GM23338 (cell line): ENCODE measurements at regions not wholly inside any gene's neighbourhood (a gene's known extent, or its start where the extent isn't known, plus 50 kb on each side); places are given as distances from the start of the nearest gene placed in this dataset.

Source experiments
- ATAC-seq: fragments of 200-7000 bp; cut with Tn5 transposase; 3 replicates; pipeline ENCODE4 v1.9.1; 2020
- DNase-seq: peaks from one replicate; pipeline ENCODE4 v3.0.0-alpha.2; 2015; ENCODE audit warnings: low spot score
- H2AFZ ChIP-seq: fragments of 200-600 bp; sonication (generic); 2 replicates; pipeline ENCODE4 v1.8.0; 2016; ENCODE audit warnings: antibody characterized with exemption, mild to moderate bottlenecking, moderate library complexity
- H3F3A ChIP-seq: fragments of 200-600 bp; sonication (generic); replicated peaks from 2 replicates; pipeline ENCODE4 v1.8.0; 2017; ENCODE audit warnings: antibody characterized with exemption, mixed run types, low read depth
- H3K27ac ChIP-seq: fragments of 200-600 bp; sonication (generic); 2 replicates; pipeline ENCODE4 v1.6.1; 2016; ENCODE audit warnings: low read depth
- H3K27me3 ChIP-seq: fragments of 200-600 bp; sonication (generic); 2 replicates; pipeline ENCODE4 v1.8.0; 2016; ENCODE audit warnings: mild to moderate bottlenecking, mixed run types, moderate library complexity; ENCODE audit not compliant: insufficient read depth
- H3K36me3 ChIP-seq: fragments of 200-600 bp; sonication (generic); 2 replicates; pipeline ENCODE4 v1.8.0; 2016; ENCODE audit warnings: mild to moderate bottlenecking; ENCODE audit not compliant: insufficient read depth
- H3K4me1 ChIP-seq: fragments of 200-600 bp; sonication (generic); 2 replicates; pipeline ENCODE4 v1.8.0; 2016; ENCODE audit warnings: mild to moderate bottlenecking, moderate library complexity; ENCODE audit not compliant: insufficient read depth
- H3K4me2 ChIP-seq: fragments of 200-600 bp; sonication (generic); 2 replicates; pipeline ENCODE4 v1.7.1; 2017; ENCODE audit warnings: mixed run types
- H3K4me3 ChIP-seq: fragments of 200-600 bp; sonication (generic); 2 replicates; pipeline ENCODE4 v1.6.1; 2016; ENCODE audit warnings: mixed run types
- H3K79me2 ChIP-seq: fragments of 200-600 bp; sonication (generic); replicated peaks from 2 replicates; pipeline ENCODE4 v1.8.0; 2017; ENCODE audit warnings: mild to moderate bottlenecking; ENCODE audit not compliant: insufficient read depth
- H3K9me2 ChIP-seq: fragments of 200-600 bp; sonication (generic); 2 replicates; pipeline ENCODE4 v1.8.0; 2017; ENCODE audit not compliant: insufficient read depth
- H4K20me1 ChIP-seq: fragments of 200-600 bp; sonication (generic); replicated peaks from 2 replicates; pipeline ENCODE4 v1.8.0; 2017; ENCODE audit warnings: mild to moderate bottlenecking; ENCODE audit not compliant: insufficient read depth
- H3K27ac Mint-ChIP-seq: 2 replicates; pipeline ENCODE4 v1.8.0; 2020; ENCODE audit warnings: inconsistent platforms, mild to moderate bottlenecking, moderate library complexity, mixed read lengths
- H3K27me3 Mint-ChIP-seq: 3 replicates; pipeline ENCODE4 v1.8.0; 2022; ENCODE audit warnings: low read depth, mild to moderate bottlenecking, moderate library complexity, mixed read lengths, inconsistent platforms; ENCODE audit not compliant: insufficient read depth, poor library complexity
- H3K36me3 Mint-ChIP-seq: 3 replicates; pipeline ENCODE4 v1.8.0; 2021; ENCODE audit warnings: low read depth, mild to moderate bottlenecking, inconsistent platforms, moderate library complexity, mixed read lengths
- H3K4me1 Mint-ChIP-seq: 3 replicates; pipeline ENCODE4 v1.8.0; 2020; ENCODE audit warnings: mild to moderate bottlenecking, inconsistent platforms, mixed read lengths
- H3K4me3 Mint-ChIP-seq: 3 replicates; pipeline ENCODE4 v1.8.0; 2021; ENCODE audit warnings: moderate library complexity, mild to moderate bottlenecking, inconsistent platforms, mixed read lengths
- H3K9me3 Mint-ChIP-seq: 3 replicates; pipeline ENCODE4 v1.8.0; 2020; ENCODE audit warnings: moderate library complexity, mild to moderate bottlenecking, inconsistent platforms, mixed read lengths
- EZH2 ChIP-seq: fragments of 200-600 bp; sonication (generic); IDR thresholded peaks from one replicate; pipeline ENCODE4 v1.8.0; 2017; ENCODE audit warnings: antibody characterized with exemption, mild to moderate bottlenecking, low read depth; ENCODE audit not compliant: unreplicated experiment
- POLR2AphosphoS5 ChIP-seq: IDR thresholded peaks from 2 replicates; pipeline ENCODE4 v1.6.1; 2016; ENCODE audit warnings: antibody characterized with exemption, low read depth
- TF ChIP-seq, protein P1 (sequence below): IDR thresholded peaks from 2 replicates; pipeline ENCODE4 v1.6.1; 2016; ENCODE audit warnings: antibody characterized with exemption

DNA sequence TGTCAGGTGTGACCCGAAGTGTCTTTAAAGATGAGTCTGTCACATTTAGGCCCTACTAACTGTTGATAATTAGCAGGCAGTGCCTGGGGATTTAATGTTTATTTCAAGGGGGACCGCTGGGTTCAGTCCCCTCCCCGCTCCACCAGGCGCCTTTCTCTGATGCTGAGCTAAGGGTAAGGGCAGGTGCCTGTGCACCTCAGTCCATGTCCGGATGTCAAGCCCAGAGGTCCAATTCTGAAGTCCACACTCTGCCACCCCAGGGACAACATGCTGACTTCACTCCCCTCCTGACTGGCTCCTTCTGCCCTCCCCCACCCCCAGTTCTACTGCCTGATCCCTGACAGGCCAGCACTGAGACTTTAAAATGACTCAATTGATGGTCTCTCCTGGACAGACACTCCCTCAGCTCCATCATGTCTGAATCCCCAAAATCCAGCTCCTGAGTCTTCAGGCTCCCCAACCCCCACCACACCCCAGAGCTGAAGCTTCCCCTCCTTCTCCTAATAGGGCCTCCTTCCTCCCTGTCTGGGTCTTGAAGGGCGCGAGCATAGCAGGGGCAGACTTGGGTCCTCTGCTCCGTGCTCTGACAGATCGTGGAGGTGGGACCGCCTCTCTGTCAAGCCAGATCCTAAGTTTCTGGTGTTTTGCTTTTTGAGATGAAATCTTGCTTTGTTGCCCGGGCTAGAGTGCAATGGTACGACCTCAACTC, 49.8 kb upstream of the ANO1 start:
- no peak for TF ChIP-seq POLR2AphosphoS5
- TF ChIP-seq, protein P1, sequence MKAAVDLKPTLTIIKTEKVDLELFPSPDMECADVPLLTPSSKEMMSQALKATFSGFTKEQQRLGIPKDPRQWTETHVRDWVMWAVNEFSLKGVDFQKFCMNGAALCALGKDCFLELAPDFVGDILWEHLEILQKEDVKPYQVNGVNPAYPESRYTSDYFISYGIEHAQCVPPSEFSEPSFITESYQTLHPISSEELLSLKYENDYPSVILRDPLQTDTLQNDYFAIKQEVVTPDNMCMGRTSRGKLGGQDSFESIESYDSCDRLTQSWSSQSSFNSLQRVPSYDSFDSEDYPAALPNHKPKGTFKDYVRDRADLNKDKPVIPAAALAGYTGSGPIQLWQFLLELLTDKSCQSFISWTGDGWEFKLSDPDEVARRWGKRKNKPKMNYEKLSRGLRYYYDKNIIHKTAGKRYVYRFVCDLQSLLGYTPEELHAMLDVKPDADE = no peak
- TF ChIP-seq EZH2 = no peak
- no peak overlapping the region for H3K27ac Mint-ChIP-seq
- H3K27me3 Mint-ChIP-seq = peaks cover 5% of the 10 kb centered on the region
- Histone ChIP-seq H3K4me3 (no peak overlapping the region), H3K36me3 (no peaks in the 10 kb centered on the region), H3K79me2 (no peaks in the 10 kb centered on the region), H3K27me3 (no peaks in the 10 kb centered on the region), H3K9me2 (peaks cover 10% of the 10 kb centered on the region), H3F3A (no peaks in the 10 kb centered on the region), H3K4me1 (no peaks in the 10 kb centered on the region), H2AFZ (no peak overlapping the region), H3K4me2 (no peak overlapping the region), H3K27ac (no peak overlapping the region), H4K20me1 (no peaks in the 10 kb centered on the region)
- H3K4me1 Mint-ChIP-seq = peaks cover 4% of the 10 kb centered on the region; the same call in 2 of the 3 replicates
- no peaks in the 10 kb centered on the region for H3K36me3 Mint-ChIP-seq
- no peak overlapping the region for H3K4me3 Mint-ChIP-seq
- no peaks in the 10 kb centered on the region for H3K9me3 Mint-ChIP-seq
- no peak for DNase-seq
- no peak for ATAC-seq
